GM20431 (cell line): ENCODE measurements at regions not wholly inside any gene's neighbourhood (a gene's known extent, or its start where the extent isn't known, plus 50 kb on each side); places are given as distances from the start of the nearest gene placed in this dataset.
"Not testable (repeated sequence)": the region's sequence is repeated elsewhere in the genome, so short reads cannot be mapped to it uniquely, and the experiment has no call there.

Experiments used
- in situ Hi-C: fragments of 300-500 bp; cut with MseI, MboI; formaldehyde crosslinking; loops from one replicate; pipeline ENCODE4 v1.15.0; 2020; ENCODE audit warnings: low sequenced_read_pairs; ENCODE audit not compliant: unreplicated experiment

DNA sequence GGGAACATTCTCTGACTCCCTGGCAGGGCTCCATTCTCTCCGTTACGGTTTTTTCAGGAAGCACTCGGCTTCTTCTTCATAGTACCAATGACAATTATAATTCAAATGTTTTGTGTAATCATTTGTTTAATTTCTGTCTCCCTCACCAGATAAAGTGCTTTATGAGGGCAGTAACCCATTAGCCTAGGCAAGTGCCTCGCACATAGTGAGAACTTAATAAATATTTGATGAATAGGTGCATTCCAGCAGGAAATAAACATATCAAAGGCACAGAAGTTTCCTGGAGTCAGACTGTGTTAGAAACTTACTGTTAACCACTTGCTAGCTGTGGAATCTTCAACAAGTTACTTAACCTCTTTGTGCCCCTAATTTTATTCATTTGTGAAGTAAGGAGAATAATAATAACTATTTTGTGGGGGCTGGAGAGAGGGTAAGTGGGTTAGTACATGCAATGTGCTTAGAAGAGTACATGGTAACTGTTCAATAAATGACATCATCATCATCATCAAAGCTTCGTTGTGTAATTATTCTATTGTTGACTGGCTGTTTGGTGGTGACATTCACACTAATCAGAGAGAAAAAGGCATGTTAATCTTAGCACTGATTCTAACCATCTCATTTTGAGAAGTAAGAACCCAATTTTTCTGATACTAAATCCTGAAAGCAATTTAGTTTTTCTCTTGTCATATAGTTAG is 352.3 kb downstream of the INSIG2 start:
- in situ Hi-C loops: no loop called here

DNA sequence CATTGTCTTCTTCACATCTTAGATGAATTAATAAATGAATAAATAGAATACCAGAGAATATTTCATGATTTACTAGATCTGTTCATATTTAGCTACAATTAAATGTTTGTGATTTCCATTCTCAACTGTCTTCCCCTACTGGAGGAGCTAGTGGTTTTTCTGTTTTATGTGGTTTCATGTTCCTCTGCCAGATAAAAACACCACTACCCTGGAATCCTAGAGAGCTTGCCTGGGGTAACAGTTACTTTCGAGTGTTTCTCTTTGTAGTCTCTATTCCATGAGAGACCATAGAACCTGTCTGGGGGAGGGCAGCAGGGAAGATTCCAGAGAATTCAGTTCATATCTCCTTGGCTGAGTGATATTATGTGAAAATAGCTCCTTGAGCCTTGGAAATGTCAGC is 349.2 kb downstream of the INSIG2 start:
- in situ Hi-C loops: no loop called here

DNA sequence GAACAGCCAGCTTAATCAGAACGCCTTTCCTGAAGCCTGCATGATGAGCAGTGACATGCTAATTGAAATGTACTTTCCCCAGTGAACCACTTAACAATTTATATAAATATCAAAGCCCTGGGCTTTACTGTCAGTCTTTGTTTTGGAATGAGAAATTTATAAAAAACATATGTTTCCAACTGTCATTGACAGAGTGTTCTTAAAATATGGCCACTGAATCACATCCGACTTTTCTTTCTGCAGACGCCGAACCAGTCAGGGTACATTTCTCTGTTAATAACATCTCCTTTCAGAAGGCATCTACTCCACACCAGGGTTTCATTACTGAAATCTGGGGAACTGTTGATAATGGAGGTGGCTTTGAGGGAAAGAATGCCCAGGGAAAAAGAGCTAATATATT is 343.7 kb downstream of the INSIG2 start:
- in situ Hi-C loops: no loop called here

DNA sequence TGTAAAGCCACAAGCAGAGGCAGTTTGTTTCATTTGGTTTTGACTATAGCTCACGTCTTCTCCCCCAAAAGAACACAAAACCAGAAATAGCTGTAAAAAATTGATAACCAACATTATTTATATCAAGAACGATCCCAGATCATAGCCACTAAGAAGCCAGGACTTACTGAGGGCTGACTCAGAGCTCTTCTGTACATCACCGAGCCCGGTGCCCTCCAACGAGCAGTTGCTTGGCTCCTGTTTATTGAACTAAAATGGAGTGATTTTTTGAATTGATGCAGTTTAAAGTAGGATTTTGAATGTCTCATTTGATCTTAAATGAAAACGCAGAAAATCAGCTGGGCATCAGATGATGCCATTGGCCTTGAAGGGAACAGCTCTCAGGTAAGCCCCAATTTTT is 343.3 kb downstream of the INSIG2 start:
- in situ Hi-C loops: no loop called here

DNA sequence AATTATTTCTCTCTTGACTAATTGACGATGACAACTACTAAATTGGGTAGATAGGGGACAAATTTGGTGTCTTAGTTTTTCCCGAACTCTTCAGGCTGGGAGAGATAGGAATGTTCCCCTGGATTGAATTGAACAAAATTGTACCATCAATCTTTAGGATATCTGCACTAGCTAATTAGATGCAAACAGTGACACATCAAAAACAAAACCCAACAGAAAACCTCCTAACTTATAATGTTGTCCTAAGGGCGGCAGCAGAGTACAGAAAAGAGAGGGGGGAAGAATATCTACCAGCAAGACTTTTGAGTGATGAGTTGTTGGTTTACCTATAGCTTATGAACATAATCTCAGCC is 342.9 kb downstream of the INSIG2 start:
- in situ Hi-C loops: no loop called here

DNA sequence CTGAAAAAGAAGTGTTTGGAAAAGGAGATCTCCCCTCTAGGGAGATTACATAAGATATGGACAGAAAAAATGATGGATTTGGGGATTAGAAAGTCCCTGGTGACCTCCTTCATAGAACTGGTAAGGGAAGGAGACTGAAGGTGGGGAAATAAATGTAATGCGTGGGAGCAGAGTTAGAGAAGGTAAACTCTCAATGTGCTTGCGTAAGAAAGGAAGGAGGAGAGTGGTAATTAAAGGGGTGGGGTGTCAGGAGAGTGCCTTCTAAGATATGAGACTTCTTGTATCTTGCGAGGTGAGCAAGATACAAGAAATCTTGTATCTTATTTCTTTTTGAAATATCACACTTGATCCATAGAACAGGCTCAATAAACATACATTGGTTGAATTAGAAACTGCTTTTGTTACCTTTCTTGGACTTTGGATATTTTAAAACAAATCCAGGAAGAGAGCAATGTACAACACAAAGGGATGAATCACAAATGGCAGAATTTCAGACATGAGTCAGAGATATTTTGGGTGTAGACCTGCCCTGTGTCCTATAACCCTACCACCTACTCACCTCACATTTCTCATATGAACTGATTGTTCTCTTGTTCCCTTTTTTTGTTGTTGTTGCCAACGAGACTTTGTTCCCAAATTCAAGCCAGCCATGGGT is 342.4 kb downstream of the INSIG2 start:
- in situ Hi-C loops: no loop called here

DNA sequence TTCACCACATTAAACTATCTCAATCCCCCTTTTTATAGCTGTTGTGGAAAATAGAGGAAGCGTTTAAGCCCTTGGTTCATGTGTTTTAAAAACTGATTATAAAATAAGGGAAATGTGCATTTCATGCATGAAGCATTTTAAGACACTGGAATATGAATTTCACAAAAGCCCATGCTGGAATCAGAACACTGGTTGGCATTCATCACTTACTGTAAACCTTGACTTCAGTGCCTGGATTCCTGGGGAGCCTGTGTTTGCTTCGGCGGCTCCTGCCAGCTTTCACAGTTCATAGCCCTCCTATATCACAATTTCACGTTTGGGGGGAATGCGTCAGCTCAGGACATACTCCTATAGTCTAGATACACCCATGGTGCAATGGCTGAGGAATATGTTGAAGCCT is 336.9 kb downstream of the INSIG2 start:
- in situ Hi-C loops: no loop called here

DNA sequence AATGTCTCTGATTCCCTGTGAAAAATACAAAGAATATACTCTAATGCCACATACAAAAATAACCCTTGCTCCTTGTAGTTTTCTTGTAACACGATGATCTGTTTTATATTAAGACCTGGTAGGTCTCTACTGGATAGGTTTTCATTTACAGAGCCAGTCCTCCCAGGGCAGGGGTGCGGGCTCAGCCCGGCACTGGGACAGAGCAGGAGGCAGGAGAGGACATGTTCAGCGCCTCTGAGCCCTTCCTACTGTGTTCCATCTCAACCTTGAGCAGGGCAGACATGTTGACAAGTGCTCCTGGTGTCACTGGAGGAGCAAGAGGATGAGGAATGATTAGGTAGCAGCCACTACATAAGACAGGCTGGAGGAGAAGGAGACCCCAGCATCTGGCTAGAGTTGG is 335.5 kb downstream of the INSIG2 start:
- in situ Hi-C loops: no loop called here

DNA sequence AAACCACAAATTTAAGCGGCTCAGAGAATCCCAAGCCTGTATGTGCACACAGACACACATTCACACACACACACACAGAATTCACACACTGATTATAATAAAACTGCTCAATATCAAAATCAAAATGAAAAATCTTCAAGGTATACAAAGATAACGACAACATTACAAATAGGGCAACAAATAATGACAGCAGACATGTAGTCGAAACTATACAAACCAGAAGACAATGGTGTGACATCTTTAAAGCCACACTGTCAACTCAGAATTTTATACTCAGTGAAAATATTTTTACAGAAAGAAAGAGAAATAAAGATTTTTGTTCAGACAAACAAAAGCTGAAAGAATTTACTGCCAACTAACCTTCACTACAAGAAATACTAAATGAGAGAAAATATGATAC is 333.4 kb downstream of the INSIG2 start:
- in situ Hi-C loops: no loop called here

DNA sequence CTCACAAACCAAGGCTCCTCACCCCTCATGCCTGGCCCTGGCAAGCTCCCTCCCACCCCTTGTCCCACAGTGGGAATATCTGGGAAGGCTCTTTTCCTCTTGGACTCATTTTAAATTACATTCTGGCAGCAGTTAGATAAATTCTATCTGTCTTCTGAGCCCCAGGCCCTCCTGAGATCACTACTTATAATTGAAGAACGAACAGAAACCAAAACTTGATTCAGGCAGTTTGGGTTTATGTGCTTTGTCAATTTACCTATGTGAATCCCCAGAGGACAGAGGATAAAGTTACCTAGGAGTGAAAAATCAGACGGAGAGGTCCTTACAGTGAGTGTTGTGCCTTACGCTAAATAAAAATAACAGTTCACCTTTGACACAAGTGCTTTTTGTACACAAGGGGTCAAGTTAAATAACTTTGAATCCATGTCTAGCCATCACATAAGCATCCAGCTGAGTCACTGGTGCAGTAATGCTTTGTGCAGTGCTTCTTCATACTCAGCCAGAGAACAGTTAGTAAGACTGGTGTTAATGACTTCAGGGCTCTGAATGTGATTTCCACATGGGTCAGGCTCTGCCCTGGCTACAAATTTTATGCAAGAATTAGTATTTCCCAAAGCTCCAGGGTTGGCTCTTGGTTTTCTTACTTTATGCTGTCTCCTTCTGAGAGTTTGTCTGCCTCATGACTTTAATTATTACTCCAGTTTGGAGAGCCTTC is 329.3 kb downstream of the INSIG2 start:
- in situ Hi-C loops: no loop called here

DNA sequence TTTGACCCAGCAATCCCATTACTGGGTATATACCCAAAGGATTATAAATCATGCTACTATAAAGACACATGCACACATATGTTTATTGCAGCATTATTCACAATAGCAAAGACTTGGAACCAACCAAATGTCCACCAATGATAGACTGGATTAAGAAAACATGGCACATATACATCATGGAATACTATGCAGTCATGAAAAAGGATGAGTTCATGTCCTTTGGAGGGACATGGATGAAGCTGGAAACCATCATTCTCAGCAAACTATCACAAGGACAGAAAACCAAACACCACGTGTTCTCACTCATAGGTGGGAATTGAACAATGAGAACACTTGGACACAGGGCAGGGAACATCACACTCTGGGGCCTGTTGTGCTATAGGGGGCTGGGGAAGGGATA is 326.9 kb downstream of the INSIG2 start:
- in situ Hi-C loops: not testable (repeated sequence)

DNA sequence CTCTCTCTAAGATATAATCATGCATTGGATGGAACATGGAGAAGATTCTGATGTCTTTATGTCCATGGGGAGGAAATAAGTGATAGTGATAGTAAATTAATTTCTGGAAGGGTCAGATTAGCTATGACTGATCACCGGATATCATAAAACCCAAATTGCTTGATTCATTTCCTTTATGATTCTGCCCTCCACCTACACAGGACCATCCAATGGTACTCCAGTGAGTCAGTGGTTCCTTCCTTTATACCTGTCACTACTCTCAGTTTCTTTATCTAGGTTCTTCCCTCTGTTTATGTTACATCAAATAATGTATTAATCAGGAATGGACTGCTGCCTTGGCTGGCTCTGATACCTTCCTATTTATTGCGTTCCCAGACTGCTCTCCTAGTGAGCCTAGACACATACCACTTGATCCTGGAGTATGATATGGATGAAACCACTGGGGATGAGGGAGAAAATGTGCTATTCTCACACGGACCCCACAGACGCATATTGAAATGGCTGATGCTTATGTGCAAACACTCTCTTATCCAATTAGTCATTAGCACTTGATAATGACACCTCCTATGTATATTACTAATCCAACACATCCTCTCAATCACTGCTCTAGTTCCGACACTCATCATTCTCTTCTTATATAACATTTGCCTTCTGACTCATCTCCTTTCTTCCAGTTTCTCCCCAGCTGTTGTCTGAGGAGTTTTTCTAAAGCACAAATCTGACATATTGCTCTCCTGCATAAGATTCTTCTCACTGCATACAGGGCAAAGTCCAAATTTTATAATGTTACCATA is 315.6 kb downstream of the INSIG2 start:
- in situ Hi-C loops: no loop called here

DNA sequence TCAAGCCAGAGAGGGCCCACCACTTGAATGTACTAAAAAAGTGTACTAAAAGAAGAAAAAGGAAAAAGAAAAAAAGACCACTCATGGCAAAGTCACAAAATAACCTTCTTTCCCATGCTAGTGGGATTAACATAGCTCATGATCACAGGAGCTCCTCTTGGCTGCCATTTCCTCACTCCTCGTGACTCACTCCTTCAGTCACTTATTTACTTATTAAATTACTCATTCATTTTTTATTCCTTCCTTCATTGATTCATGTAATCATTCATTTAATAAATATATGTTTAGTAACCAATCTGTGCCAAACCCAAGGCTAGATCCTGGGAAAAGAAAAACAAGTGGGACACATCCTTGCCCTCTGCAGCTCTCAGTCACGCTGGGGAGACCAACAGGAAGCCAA is 300.5 kb downstream of the INSIG2 start:
- in situ Hi-C loops: no loop called here

DNA sequence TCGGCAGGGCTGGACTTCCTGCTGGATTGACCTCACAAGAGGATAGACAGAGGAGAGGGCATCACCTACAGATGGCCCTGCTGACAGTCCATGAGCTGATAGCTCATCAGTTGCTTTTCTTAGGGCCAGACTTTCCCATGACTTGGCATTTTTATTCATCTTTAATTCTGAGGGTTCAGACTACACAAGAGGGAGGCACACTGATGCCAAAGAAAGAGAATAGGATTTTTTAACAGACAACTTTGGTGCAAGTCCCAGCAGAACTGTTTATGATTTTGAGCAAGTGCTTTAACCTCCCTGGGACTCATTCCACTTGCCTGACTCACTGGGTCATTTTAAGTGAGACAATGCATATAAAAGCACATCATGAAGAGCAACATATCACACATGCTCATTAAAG is 299.2 kb downstream of the INSIG2 start:
- in situ Hi-C loops: no loop called here

DNA sequence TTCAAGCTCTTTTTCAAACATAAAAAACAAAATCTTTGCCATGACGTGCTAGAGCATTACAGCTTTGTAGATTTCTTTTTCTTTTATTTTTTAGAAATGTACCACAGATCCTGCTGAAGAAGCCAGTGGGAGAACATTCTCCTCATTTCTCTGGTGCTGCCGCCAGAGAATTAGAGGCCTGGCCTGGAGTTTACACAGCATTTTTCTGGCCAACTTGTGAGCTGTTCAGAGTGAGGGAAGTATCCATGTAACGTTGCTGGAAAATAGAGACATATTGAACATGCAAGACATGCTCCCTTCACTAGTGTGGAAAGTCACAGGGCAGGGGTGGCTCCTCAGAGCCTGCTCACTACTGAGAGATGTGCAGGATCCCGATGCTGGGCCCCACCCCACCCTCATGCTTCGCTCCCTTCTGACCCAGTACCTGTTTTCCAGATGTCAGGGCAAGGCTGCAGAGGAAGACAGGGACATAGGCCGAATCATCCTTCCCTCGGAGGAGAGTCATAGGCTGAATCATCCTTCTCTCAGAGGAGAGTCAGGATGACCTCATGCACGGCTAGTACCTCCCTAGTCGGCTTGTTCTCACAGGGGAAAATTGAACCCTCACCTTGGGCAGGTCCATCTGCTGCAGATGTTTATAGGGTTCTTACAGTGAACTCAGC is 298.5 kb downstream of the INSIG2 start:
- in situ Hi-C loops: no loop called here

DNA sequence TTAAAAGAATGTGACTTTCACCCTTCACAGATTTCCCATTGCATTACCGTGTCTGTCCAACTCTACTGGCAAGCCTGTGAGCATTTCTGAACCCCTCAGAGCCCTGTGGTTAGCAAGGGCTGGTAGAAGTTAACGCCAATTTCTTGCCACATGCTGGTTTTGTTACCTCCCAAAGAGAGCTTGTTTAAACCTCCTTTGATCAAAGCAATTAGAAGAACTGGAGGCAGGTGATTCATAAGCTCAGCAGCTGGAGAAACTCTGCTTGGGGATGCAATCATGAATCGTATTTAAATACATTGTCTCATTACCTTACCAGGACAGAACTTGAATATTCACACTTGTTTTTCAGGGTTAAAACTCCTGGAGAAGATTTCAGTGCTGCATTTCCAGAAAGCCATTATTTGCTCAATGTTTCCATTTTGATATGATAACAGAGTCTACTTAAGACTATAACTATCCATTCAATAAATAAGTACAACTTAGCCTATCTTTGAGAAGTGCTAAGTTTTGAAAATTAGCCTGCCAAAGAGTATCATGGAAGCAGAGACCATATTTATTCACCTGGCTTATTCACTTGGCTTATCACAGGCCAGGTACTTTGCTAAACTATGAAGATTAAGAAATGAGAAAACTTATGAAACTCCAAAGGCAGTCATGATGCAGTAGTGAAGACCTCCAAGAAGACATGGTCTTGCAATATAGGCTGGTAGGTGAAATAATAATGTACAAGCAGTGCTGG is 292.8 kb downstream of the INSIG2 start:
- in situ Hi-C loops: no loop called here

DNA sequence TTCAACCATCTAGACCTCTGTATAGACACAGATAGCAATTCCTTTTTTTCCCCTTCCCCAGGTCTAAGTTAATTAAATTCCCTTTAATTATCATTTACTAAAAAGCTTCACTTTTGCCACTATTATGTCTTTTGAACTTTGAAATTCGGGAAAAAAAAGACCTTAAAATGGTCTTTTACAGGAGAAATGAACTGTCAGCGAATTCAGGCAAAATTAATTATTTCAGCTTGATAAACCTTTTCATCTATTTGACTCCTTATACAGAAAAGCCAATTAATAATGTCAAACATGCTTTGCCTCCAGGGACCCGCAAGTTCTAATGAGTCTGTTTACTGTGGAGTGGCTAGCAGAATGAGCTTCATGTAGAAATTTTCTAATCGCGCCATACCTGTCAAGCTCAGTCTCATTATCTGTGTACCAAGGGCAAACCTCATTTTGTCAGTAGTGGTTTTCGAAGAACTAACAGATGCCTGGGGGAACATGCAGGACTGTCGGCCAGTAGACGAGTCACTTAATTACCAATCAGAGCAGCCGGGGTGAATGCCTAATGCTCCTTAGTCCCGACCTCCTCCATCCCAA is 287.7 kb downstream of the INSIG2 start:
- in situ Hi-C loops: no loop called here

DNA sequence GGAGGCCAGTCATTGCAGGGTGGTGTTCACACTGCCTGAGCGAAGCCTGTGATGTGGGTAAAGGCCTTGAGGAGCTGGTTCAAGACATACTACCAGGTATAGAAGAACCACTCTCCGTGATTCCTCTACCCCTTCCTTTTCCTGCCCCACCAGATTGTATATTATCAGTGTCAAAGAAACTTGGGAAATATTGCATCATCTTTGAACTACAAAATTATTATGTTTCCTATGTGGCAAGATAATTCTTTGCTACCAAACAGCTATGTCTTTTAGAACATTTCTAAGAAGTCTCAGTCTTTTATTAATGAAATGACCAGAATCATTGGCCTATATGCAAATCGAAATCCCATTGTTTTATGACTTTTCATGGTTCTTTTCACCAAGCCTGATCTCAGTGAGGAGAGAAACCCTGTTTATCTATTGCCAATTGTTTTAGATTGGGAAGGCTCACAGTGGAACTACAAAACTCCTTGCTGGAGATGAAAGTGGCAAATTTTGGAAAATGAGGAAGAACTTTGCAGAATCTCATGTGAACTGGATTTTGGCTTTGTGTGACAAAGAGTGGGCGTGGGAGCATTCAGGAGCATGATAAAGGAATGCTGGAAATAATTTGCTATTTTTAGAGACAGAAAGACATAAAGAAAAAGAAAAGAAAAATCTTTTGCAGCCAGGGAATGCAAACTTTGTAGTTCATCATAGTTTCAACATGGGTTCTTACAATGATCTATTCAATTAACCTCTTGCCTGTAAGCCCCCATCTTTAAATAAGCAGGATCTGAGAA is 286.9 kb downstream of the INSIG2 start:
- in situ Hi-C loops: no loop called here
